ENCODE measurements at regions not wholly inside any gene's neighbourhood (a gene's known extent, or its start where the extent isn't known, plus 50 kb on each side); places are given as distances from the start of the nearest gene placed in this dataset.

GRCh38 chr11:92311616-92312449 lies 87.2 kb downstream of the FAT3 start:
- no peak overlapping the region for H3K4me3 Mint-ChIP-seq (ENCODE audit: unreplicated experiment)
- H3K27ac Mint-ChIP-seq (ENCODE audit: unreplicated experiment): no peak overlapping the region
- DNase-seq (ENCODE audit: low spot score): no peak
- no peaks in the 10 kb centered on the region for H3K36me3 Mint-ChIP-seq (ENCODE audit: low read depth)
- no peaks in the 10 kb centered on the region for H3K27me3 Mint-ChIP-seq (ENCODE audit: low read depth)
- H3K9me3 Mint-ChIP-seq (ENCODE audit: low read depth): no peaks in the 10 kb centered on the region
- TF ChIP-seq CTCF (IDR thresholded peaks at IDR 0.05): peak; percentile 37
- H3K4me1 Mint-ChIP-seq (ENCODE audit: low read depth): peaks cover 43% of the 10 kb centered on the region

GRCh38 chr11:92313784-92314183 lies 89.2 kb downstream of the FAT3 start:
- Mint-ChIP-seq H3K27ac (ENCODE audit: unreplicated experiment) (no peak overlapping the region), H3K9me3 (ENCODE audit: low read depth) (no peaks in the 10 kb centered on the region), H3K4me1 (ENCODE audit: low read depth) (peaks cover 25% of the 10 kb centered on the region), H3K36me3 (ENCODE audit: low read depth) (no peaks in the 10 kb centered on the region), H3K27me3 (ENCODE audit: low read depth) (no peaks in the 10 kb centered on the region), H3K4me3 (ENCODE audit: unreplicated experiment) (no peak overlapping the region)
- no peak for DNase-seq (ENCODE audit: low spot score)
- TF ChIP-seq CTCF (IDR thresholded peaks at IDR 0.05): no peak

GRCh38 chr11:92314499-92314898 lies 89.9 kb downstream of the FAT3 start:
- Mint-ChIP-seq H3K9me3 (ENCODE audit: low read depth) (no peaks in the 10 kb centered on the region), H3K4me3 (ENCODE audit: unreplicated experiment) (no peak overlapping the region), H3K4me1 (ENCODE audit: low read depth) (peaks cover 18% of the 10 kb centered on the region), H3K27me3 (ENCODE audit: low read depth) (no peaks in the 10 kb centered on the region), H3K27ac (ENCODE audit: unreplicated experiment) (peak overlapping the region; percentile 68), H3K36me3 (ENCODE audit: low read depth) (no peaks in the 10 kb centered on the region)
- no peak for TF ChIP-seq CTCF (IDR thresholded peaks at IDR 0.05)
- DNase-seq (ENCODE audit: low spot score): no peak

GRCh38 chr11:92316106-92316809 lies 91.6 kb downstream of the FAT3 start:
- Mint-ChIP-seq H3K27me3 (ENCODE audit: low read depth) (no peaks in the 10 kb centered on the region), H3K4me1 (ENCODE audit: low read depth) (peaks cover 15% of the 10 kb centered on the region), H3K36me3 (ENCODE audit: low read depth) (no peaks in the 10 kb centered on the region), H3K4me3 (ENCODE audit: unreplicated experiment) (no peak overlapping the region), H3K9me3 (ENCODE audit: low read depth) (no peaks in the 10 kb centered on the region), H3K27ac (ENCODE audit: unreplicated experiment) (no peak overlapping the region)
- no peak for DNase-seq (ENCODE audit: low spot score)
- no peak for TF ChIP-seq CTCF (IDR thresholded peaks at IDR 0.05)

GRCh38 chr11:92317222-92317621 lies 92.6 kb downstream of the FAT3 start:
- no peak for DNase-seq (ENCODE audit: low spot score)
- H3K27me3 Mint-ChIP-seq (ENCODE audit: low read depth): no peaks in the 10 kb centered on the region
- peaks cover 22% of the 10 kb centered on the region for H3K4me1 Mint-ChIP-seq (ENCODE audit: low read depth)
- no peaks in the 10 kb centered on the region for H3K9me3 Mint-ChIP-seq (ENCODE audit: low read depth)
- H3K36me3 Mint-ChIP-seq (ENCODE audit: low read depth): no peaks in the 10 kb centered on the region
- no peak overlapping the region for H3K27ac Mint-ChIP-seq (ENCODE audit: unreplicated experiment)
- H3K4me3 Mint-ChIP-seq (ENCODE audit: unreplicated experiment): no peak overlapping the region
- TF ChIP-seq CTCF (IDR thresholded peaks at IDR 0.05): no peak
